ENCODE measurements at regions not wholly inside any gene's neighbourhood (a gene's known extent, or its start where the extent isn't known, plus 50 kb on each side); places are given as distances from the start of the nearest gene placed in this dataset.
"Not testable (repeated sequence)": the region's sequence is repeated elsewhere in the genome, so short reads cannot be mapped to it uniquely, and the experiment has no call there.

- TF ChIP-seq POLR2A (IDR thresholded peaks at IDR 0.05) = not testable (repeated sequence)
- TF ChIP-seq, protein P1, sequence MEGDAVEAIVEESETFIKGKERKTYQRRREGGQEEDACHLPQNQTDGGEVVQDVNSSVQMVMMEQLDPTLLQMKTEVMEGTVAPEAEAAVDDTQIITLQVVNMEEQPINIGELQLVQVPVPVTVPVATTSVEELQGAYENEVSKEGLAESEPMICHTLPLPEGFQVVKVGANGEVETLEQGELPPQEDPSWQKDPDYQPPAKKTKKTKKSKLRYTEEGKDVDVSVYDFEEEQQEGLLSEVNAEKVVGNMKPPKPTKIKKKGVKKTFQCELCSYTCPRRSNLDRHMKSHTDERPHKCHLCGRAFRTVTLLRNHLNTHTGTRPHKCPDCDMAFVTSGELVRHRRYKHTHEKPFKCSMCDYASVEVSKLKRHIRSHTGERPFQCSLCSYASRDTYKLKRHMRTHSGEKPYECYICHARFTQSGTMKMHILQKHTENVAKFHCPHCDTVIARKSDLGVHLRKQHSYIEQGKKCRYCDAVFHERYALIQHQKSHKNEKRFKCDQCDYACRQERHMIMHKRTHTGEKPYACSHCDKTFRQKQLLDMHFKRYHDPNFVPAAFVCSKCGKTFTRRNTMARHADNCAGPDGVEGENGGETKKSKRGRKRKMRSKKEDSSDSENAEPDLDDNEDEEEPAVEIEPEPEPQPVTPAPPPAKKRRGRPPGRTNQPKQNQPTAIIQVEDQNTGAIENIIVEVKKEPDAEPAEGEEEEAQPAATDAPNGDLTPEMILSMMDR (IDR thresholded peaks at IDR 0.05) = not testable (repeated sequence)
These were observed 1748.4 kb upstream of the TPTE start for GRCh38 chr21:8772910-8773514.
